ENCODE measurements at regions not wholly inside any gene's neighbourhood (a gene's known extent, or its start where the extent isn't known, plus 50 kb on each side); places are given as distances from the start of the nearest gene placed in this dataset.

GRCh38 chr5:73370095-73370494 is 78.5 kb downstream of the FOXD1 start:
- DNase-seq (ENCODE audit: low read depth, low spot score) (no peak), FAIRE-seq (no peak)
- TF ChIP-seq POLR2A (IDR thresholded peaks at IDR 0.05; ENCODE audit: low read depth, low read length) = no peak
- no peak for TF ChIP-seq FOS (IDR thresholded peaks at IDR 0.05; ENCODE audit: borderline replicate concordance, insufficient read depth, low read length)
- TF ChIP-seq JUN (IDR thresholded peaks at IDR 0.05; ENCODE audit: borderline replicate concordance, insufficient read depth, insufficient read length, low read depth) = no peak
- TF ChIP-seq CTCF (IDR thresholded peaks at IDR 0.05; ENCODE audit: extremely low read depth in 1 of 2, insufficient read depth in 1 of 2, low read depth in 1 of 2, low read length in 2 of 2) = no peak
- TF ChIP-seq MAX (IDR thresholded peaks at IDR 0.05; ENCODE audit: insufficient read depth, insufficient read length) = no peak
- no peak for TF ChIP-seq GATA2 (IDR thresholded peaks at IDR 0.05; ENCODE audit: insufficient read depth, insufficient read length, low read depth, low read length)
- no peak for TF ChIP-seq POLR2AphosphoS5 (IDR thresholded peaks at IDR 0.05; ENCODE audit: insufficient read depth, low read depth, low read length)
- TF ChIP-seq EZH2 (IDR thresholded peaks at IDR 0.05; ENCODE audit: borderline replicate concordance, low read depth, low read length, severe bottlenecking) = no peak
- no peak for TF ChIP-seq MYC (IDR thresholded peaks at IDR 0.05; ENCODE audit: low read depth, low read length)
- no peaks in the 10 kb centered on the region for H3K79me2 ChIP-seq (ENCODE audit: control insufficient read depth, insufficient read depth, low read length)
- POLR2A ChIA-PET = no interaction called here
- H3K27me3 ChIP-seq (ENCODE audit: control insufficient read depth in 2 of 2, insufficient read depth in 2 of 2, low read length in 2 of 2) = no peaks in the 10 kb centered on the region
- no TSS peak for BruUV-seq (replicated peaks)
- H3K9me1 ChIP-seq (replicated peaks; ENCODE audit: control insufficient read depth, extremely low read depth, insufficient read depth, low read length) = no peaks in the 10 kb centered on the region
- intact Hi-C loops (cut with micrococcal nuclease) = loop anchor here (1.0 to 2.0 kb wide), 4 partner anchors 67 to 153 kb away; partner anchors contain the start of gene FOXD1
- H3K36me3 ChIP-seq (ENCODE audit: control insufficient read depth in 2 of 2, extremely low read depth in 1 of 2, insufficient read depth in 2 of 2, low read length in 2 of 2) = no peaks in the 10 kb centered on the region
- H3K27ac ChIP-seq (ENCODE audit: insufficient read depth, low read depth, low read length) = peak overlapping the region; percentile 86
- CTCF ChIA-PET = no interaction called here
- H3K9me3 ChIP-seq (replicated peaks; ENCODE audit: control insufficient read depth, insufficient read depth, low read length) = no peaks in the 10 kb centered on the region
- no peak overlapping the region for H3K4me3 ChIP-seq (replicated peaks in 1 of 3; ENCODE audit: insufficient read depth in 1 of 3, low read depth in 1 of 3, low read length in 3 of 3)
- peaks cover 41% of the 10 kb centered on the region for H3K4me1 ChIP-seq (ENCODE audit: control insufficient read depth, extremely low read depth, insufficient read depth, low read length)
- no peak overlapping the region for H3K9ac ChIP-seq (replicated peaks; ENCODE audit: extremely low read depth, insufficient read depth, low read length)
- H4K20me1 ChIP-seq (replicated peaks; ENCODE audit: control insufficient read depth, extremely low read depth, insufficient read depth, low read length) = no peaks in the 10 kb centered on the region
- peak overlapping the region; percentile 62 for H3K4me2 ChIP-seq (ENCODE audit: insufficient read depth, low read length)
- H2AFZ ChIP-seq (ENCODE audit: low read depth, low read length) = no peak overlapping the region
- dilution Hi-C loops (cut with MboI; ENCODE audit: extremely low pct_ligation_motif_present, low sequenced_read_pairs) = no loop called here
